Neural progenitor cell (in vitro differentiated cells): ENCODE measurements at regions not wholly inside any gene's neighbourhood (a gene's known extent, or its start where the extent isn't known, plus 50 kb on each side); places are given as distances from the start of the nearest gene placed in this dataset.

ENCODE experiments used
- DNase-seq: peaks from one replicate; pipeline ENCODE4 v3.0.0-alpha.2; 2016; ENCODE audit warnings: low spot score
- H2AFZ ChIP-seq: fragments of 200-600 bp; sonication (generic); replicated peaks from 2 replicates; pipeline ENCODE4 v1.6.1; 2016; ENCODE audit warnings: antibody characterized with exemption
- H3F3A ChIP-seq: fragments of 200-600 bp; sonication (generic); 2 replicates; pipeline ENCODE4 v1.6.1; 2016; ENCODE audit warnings: antibody characterized with exemption, low read depth
- H3K27ac ChIP-seq: fragments of 200-600 bp; sonication (generic); 2 replicates; pipeline ENCODE4 v1.5.1; 2016; ENCODE audit warnings: mild to moderate bottlenecking
- H3K27me3 ChIP-seq: fragments of 200-600 bp; sonication (generic); 2 replicates; pipeline ENCODE4 v1.6.1; 2016; ENCODE audit warnings: mild to moderate bottlenecking, moderate library complexity
- H3K36me3 ChIP-seq: fragments of 200-600 bp; sonication (generic); 2 replicates; pipeline ENCODE4 v1.5.1; 2016
- H3K4me1 ChIP-seq: fragments of 200-600 bp; sonication (generic); 2 replicates; pipeline ENCODE4 v1.6.1; 2016; ENCODE audit warnings: mixed run types
- H3K4me2 ChIP-seq: fragments of 200-600 bp; sonication (generic); 2 replicates; pipeline ENCODE4 v1.6.1; 2016
- H3K4me3 ChIP-seq: fragments of 200-600 bp; sonication (generic); 2 replicates; pipeline ENCODE4 v1.5.1; 2016
- H3K79me2 ChIP-seq: fragments of 200-600 bp; sonication (generic); 2 replicates; pipeline ENCODE4 v1.6.1; 2016; ENCODE audit warnings: low read depth
- H3K9ac ChIP-seq: fragments of 200-600 bp; sonication (generic); 2 replicates; pipeline ENCODE4 v1.6.1; 2016
- H3K9me3 ChIP-seq: fragments of 200-600 bp; sonication (generic); 2 replicates; pipeline ENCODE4 v1.5.1; 2016; ENCODE audit warnings: low read depth
- H4K20me1 ChIP-seq: fragments of 200-600 bp; sonication (generic); 2 replicates; pipeline ENCODE4 v1.6.1; 2016; ENCODE audit warnings: low read depth
- H3K27ac Mint-ChIP-seq: 3 replicates; pipeline ENCODE4 v1.8.0; 2021; ENCODE audit warnings: mixed read lengths
- H3K27me3 Mint-ChIP-seq: 2 replicates; pipeline ENCODE4 v1.8.0; 2022; ENCODE audit warnings: low read depth, mild to moderate bottlenecking, inconsistent platforms, moderate library complexity, mixed read lengths; ENCODE audit not compliant: insufficient read depth
- H3K36me3 Mint-ChIP-seq: 3 replicates; pipeline ENCODE4 v1.8.0; 2021; ENCODE audit warnings: mixed read lengths
- H3K4me1 Mint-ChIP-seq: 3 replicates; pipeline ENCODE4 v1.8.0; 2021; ENCODE audit warnings: mixed read lengths
- H3K4me3 Mint-ChIP-seq: 3 replicates; pipeline ENCODE4 v1.8.0; 2021; ENCODE audit warnings: mild to moderate bottlenecking, moderate library complexity, mixed read lengths
- H3K9me3 Mint-ChIP-seq: 3 replicates; pipeline ENCODE4 v1.8.0; 2020; ENCODE audit warnings: mixed read lengths
- EZH2 ChIP-seq: fragments of 200-600 bp; sonication (generic); IDR thresholded peaks from 2 replicates; pipeline ENCODE4 v1.6.1; 2017; ENCODE audit warnings: antibody characterized with exemption, mild to moderate bottlenecking, moderate library complexity
- EZH2phosphoT487 ChIP-seq: fragments of 200-600 bp; sonication (generic); IDR thresholded peaks from 2 replicates; pipeline ENCODE4 v1.6.1; 2017; ENCODE audit warnings: antibody characterized with exemption
- TF ChIP-seq, protein P1 (sequence below): fragments of 200-600 bp; sonication (generic); IDR thresholded peaks from 2 replicates; pipeline ENCODE4 v1.5.1; 2017; ENCODE audit warnings: antibody characterized with exemption, mild to moderate bottlenecking

DNA sequence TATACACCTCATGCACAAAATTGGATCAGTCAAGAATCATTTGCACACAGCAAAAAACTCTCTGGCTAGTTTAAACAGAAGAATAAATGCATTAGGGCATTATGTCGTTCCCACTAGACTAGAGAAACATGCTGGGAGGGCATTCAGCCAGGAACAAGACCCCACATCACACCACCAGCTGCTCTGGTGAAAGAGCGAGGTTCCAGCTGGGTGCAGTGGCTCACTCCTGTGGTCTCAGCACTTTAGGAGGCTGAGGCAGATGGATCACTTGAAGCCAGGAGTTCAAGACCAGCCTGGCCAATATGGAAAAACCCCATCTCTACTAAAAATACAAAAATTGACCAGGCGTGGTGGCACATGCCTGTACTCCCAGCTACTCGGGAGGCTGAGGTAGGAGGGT, 52.1 kb upstream of the BACE2 start:
- no peaks in the 10 kb centered on the region for H3K27me3 ChIP-seq
- no peak for DNase-seq
- no peak overlapping the region for H3K27ac ChIP-seq
- H3K4me3 Mint-ChIP-seq = no peak overlapping the region
- peaks cover 2% of the 10 kb centered on the region for H3K9me3 Mint-ChIP-seq
- H3K4me1 Mint-ChIP-seq = peaks cover 18% of the 10 kb centered on the region
- H3K36me3 ChIP-seq = no peaks in the 10 kb centered on the region
- H3K9me3 ChIP-seq = no peaks in the 10 kb centered on the region
- H3K4me1 ChIP-seq = peaks cover 7% of the 10 kb centered on the region
- no peak overlapping the region for H3K27ac Mint-ChIP-seq
- H3K36me3 Mint-ChIP-seq = no peaks in the 10 kb centered on the region
- no peaks in the 10 kb centered on the region for H4K20me1 ChIP-seq
- H3F3A ChIP-seq = no peaks in the 10 kb centered on the region
- no peak overlapping the region for H2AFZ ChIP-seq
- H3K9ac ChIP-seq = no peak overlapping the region
- no peaks in the 10 kb centered on the region for H3K79me2 ChIP-seq
- TF ChIP-seq EZH2 (no peak), EZH2phosphoT487 (no peak)
- TF ChIP-seq, protein P1, sequence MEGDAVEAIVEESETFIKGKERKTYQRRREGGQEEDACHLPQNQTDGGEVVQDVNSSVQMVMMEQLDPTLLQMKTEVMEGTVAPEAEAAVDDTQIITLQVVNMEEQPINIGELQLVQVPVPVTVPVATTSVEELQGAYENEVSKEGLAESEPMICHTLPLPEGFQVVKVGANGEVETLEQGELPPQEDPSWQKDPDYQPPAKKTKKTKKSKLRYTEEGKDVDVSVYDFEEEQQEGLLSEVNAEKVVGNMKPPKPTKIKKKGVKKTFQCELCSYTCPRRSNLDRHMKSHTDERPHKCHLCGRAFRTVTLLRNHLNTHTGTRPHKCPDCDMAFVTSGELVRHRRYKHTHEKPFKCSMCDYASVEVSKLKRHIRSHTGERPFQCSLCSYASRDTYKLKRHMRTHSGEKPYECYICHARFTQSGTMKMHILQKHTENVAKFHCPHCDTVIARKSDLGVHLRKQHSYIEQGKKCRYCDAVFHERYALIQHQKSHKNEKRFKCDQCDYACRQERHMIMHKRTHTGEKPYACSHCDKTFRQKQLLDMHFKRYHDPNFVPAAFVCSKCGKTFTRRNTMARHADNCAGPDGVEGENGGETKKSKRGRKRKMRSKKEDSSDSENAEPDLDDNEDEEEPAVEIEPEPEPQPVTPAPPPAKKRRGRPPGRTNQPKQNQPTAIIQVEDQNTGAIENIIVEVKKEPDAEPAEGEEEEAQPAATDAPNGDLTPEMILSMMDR = no peak
- H3K27me3 Mint-ChIP-seq = peaks cover 7% of the 10 kb centered on the region
- H3K4me2 ChIP-seq = no peak overlapping the region
- no peak overlapping the region for H3K4me3 ChIP-seq
